Cerebellar cortex (tissue), 1 donor: ENCODE measurements at regions not wholly inside any gene's neighbourhood (a gene's known extent, or its start where the extent isn't known, plus 50 kb on each side); places are given as distances from the start of the nearest gene placed in this dataset.
"Not testable (repeated sequence)": the region's sequence is repeated elsewhere in the genome, so short reads cannot be mapped to it uniquely, and the experiment has no call there.

Source experiments
- DNase-seq: peaks from one replicate; pipeline ENCODE4 v3.0.0-alpha.2; 2015; ENCODE audit warnings: low spot score

- no peak for DNase-seq
These were observed 59.9 kb upstream of the NCOA3 start for GRCh38 chr20:47441774-47442150.

- not testable (repeated sequence) for DNase-seq
These were observed 58.6 kb upstream of the NCOA3 start for GRCh38 chr20:47443060-47443459.

DNA sequence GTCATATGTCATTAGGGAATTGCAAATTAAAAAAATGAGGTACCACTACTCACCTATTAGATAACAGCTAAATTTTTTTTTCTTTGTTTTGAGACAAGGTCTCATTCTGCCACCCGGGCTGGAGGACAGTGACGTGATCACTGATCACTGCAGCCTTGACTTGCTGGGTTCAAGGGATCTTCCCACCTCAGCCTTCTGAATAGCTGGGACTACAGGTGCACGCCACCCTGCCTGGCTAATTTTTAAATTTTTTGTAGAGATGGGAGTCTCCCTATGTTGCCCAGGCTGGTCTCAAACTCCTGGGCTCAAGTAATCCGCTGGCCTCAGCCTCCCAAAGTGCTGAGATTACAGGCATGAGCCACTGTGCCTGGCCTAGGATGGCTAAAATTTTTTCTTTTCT lies 57.1 kb upstream of the NCOA3 start:
- no peak for DNase-seq

DNA sequence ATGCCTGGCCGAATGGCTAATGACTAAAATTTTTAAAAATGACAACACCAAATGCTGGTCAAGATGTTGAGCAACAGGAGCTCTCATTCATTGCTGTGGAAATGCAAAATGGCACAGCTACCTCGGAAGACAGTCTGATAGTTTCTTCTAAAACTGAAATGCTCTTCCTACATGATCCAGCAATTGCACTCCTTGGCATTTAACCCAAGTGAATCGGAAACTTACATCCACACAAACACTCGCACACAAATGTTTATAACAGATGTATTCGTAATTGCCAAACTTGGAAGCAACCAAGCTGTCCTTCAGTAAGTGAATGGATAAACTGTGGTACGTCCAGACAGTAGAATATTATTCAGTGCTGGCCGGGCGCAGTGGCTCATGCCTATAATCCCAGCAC lies 56.4 kb upstream of the NCOA3 start:
- DNase-seq = no peak

DNA sequence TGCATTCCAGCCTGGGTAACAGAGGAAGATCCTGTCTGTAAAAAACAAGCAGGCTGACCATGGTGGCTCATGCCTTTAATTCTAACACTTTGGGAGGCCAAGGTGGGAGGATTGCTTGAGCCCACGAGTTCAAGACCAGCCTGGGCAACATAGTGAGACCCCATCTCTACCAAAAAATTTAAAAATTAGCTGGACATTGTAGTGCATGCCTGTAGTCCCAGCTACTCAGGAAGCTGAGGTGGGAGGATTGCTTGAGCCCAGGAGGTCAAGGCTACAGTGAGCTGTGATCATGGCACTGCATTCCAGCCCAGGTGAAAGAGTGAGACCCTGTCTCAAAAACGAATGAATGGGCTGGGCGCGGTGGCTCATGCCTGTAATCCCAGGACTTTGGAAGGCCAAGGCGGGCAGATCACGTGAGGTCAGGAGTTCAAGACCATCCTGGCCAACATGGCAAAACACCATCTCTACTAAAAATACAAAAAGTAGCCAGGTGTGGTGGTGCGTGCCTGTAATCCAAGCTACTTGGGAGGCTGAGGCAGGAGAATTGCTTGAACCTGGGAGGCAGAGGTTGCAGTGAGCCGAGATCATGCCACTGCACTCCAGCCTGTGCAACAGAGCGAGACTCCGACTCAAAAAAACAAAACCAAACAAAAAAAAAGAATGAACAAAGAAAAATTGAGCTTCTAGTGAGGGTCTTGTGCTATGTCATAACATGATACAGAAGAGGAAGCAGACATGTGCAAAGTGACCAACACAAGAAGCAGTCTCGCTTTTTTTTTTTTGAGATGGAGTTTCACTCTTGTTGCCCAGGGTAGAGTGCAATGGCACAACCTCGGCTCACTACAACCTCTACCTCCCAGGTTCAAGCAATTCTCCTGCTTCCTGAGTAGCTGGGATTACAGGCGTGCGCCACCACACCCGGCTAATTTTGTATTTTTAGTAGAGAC lies 54.1 kb upstream of the NCOA3 start:
- DNase-seq = not testable (repeated sequence)

DNA sequence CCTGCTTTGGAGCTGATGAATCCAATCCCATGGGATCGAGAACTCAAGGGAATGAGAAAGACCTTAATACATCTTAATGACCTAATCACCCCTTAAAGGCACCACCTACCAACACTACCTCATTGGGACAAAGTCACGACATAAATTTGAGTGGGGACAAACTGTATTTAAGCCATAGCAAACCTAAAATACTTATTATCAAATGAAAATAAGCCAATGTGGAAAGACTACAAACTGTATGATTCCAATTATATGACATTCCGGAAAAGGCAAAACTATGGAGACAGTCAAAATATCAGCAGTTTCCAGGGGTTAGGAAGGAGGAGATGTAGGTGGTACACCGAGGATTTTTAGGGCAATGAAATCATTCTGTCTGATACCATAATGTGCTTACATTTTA lies 53.3 kb upstream of the NCOA3 start:
- no peak for DNase-seq

DNA sequence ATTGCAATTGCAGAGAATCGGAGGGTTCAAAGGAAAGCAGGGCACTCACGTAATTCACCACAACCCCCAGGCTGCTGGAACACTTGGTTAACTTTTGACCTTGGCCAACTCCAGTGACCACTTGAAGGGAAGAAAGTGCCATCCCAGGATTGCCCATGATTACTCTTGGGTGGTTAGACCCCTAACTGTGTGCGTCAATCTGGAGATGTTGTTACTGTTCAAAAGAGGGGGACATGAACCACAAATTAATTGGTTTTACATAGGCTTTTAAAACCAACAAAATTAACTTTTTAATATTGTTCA lies 50.1 kb upstream of the NCOA3 start:
- DNase-seq = no peak
